AG09309 (cell line): ENCODE measurements at regions not wholly inside any gene's neighbourhood (a gene's known extent, or its start where the extent isn't known, plus 50 kb on each side); places are given as distances from the start of the nearest gene placed in this dataset.

Experiments used
- DNase-seq: peaks from one replicate; pipeline ENCODE4 v3.0.0-alpha.2; 2010; ENCODE audit warnings: low read depth
- H3K4me3 ChIP-seq: 2 replicates; pipeline ENCODE4 v1.5.1; 2011; ENCODE audit warnings: mild to moderate bottlenecking, low read depth, low read length, moderate library complexity; ENCODE audit not compliant: control insufficient read depth
- CTCF ChIP-seq: IDR thresholded peaks from 2 replicates; pipeline ENCODE4 v1.5.1; 2011; ENCODE audit warnings: mild to moderate bottlenecking, low read depth, low read length, inconsistent platforms; ENCODE audit not compliant: insufficient read depth, control insufficient read depth; ENCODE audit errors: missing control alignments

GRCh38 chr1:106063510-106063909 is 993.0 kb upstream of the PRMT6 start:
- DNase-seq = no peak
- H3K4me3 ChIP-seq = no peak overlapping the region
- TF ChIP-seq CTCF = no peak

- no peak for TF ChIP-seq CTCF
- no peak overlapping the region for H3K4me3 ChIP-seq
- no peak for DNase-seq
These were observed 983.4 kb upstream of the PRMT6 start for GRCh38 chr1:106072909-106073600.

- no peak for DNase-seq
- no peak overlapping the region for H3K4me3 ChIP-seq
- TF ChIP-seq CTCF = no peak
These were observed 975.7 kb upstream of the PRMT6 start for GRCh38 chr1:106080608-106081325.

GRCh38 chr1:106111044-106111443 is 945.4 kb upstream of the PRMT6 start:
- no peak overlapping the region for H3K4me3 ChIP-seq
- no peak for DNase-seq
- TF ChIP-seq CTCF = no peak

GRCh38 chr1:106113851-106114250 is 942.6 kb upstream of the PRMT6 start:
- DNase-seq = no peak
- no peak overlapping the region for H3K4me3 ChIP-seq
- no peak for TF ChIP-seq CTCF

- no peak for TF ChIP-seq CTCF
- DNase-seq = no peak
These were observed 935.7 kb upstream of the PRMT6 start for GRCh38 chr1:106120789-106121188.

More at GRCh38 chr1:106120789-106121188, 935.7 kb upstream of the PRMT6 start:
- no peak overlapping the region for H3K4me3 ChIP-seq
